ENCODE measurements at regions not wholly inside any gene's neighbourhood (a gene's known extent, or its start where the extent isn't known, plus 50 kb on each side); places are given as distances from the start of the nearest gene placed in this dataset.

GRCh38 chr16:65689726-65690125, 567.9 kb upstream of the CDH11 start:
- no peaks in the 10 kb centered on the region for H3K27me3 ChIP-seq
- 97 to 100% methylated on average over 7 to 8 of the region's 8 CpGs for WGBS, 2 donors
- ATAC-seq = no peak
- H3K4me1 ChIP-seq = no peaks in the 10 kb centered on the region
- no peaks in the 10 kb centered on the region for H3K36me3 ChIP-seq
- DNase-seq = no peak
- intact Hi-C loops (cut with DNase I) = no loop called here
- no peak overlapping the region for H3K4me3 ChIP-seq
- TF ChIP-seq CTCF (IDR thresholded peaks at IDR 0.05) = no peak
- H3K27ac ChIP-seq = no peak overlapping the region
- peaks cover 0 to 4% (median 0%) of the 10 kb centered on the region in 11 donors for H3K9me3 ChIP-seq

GRCh38 chr16:65688301-65688700, 566.4 kb upstream of the CDH11 start:
- no peak for ATAC-seq
- Histone ChIP-seq H3K9me3 (peaks cover 0 to 15% (median 6%) of the 10 kb centered on the region in 11 donors), H3K4me1 (no peaks in the 10 kb centered on the region), H3K36me3 (no peaks in the 10 kb centered on the region), H3K4me3 (no peak overlapping the region), H3K27ac (no peak overlapping the region), H3K27me3 (no peaks in the 10 kb centered on the region)
- TF ChIP-seq CTCF (IDR thresholded peaks at IDR 0.05) = no peak
- intact Hi-C loops (cut with DNase I) = no loop called here
- no peak for DNase-seq
- WGBS, 2 donors = 84 to 97% methylated on average over 1 of the region's 1 CpG

- peaks cover 0 to 14% (median 6%) of the 10 kb centered on the region in 11 donors for H3K9me3 ChIP-seq
- no peaks in the 10 kb centered on the region for H3K36me3 ChIP-seq
- H3K4me1 ChIP-seq = peaks cover 0 to 5% (median 0%) of the 10 kb centered on the region in 9 donors
- H3K27me3 ChIP-seq = no peaks in the 10 kb centered on the region
- intact Hi-C loops (cut with DNase I) = no loop called here
- H3K4me3 ChIP-seq = no peak overlapping the region
- no peak overlapping the region for H3K27ac ChIP-seq
- peak in 1 of 9 donors; percentile 15 for TF ChIP-seq CTCF (IDR thresholded peaks at IDR 0.05)
- DNase-seq (no peak), ATAC-seq (no peak)
Measured at GRCh38 chr16:65684230-65684629, 562.4 kb upstream of the CDH11 start.

GRCh38 chr16:65681406-65681805, 559.5 kb upstream of the CDH11 start:
- no peaks in the 10 kb centered on the region for H3K36me3 ChIP-seq
- H3K4me1 ChIP-seq = peaks cover 0 to 5% (median 0%) of the 10 kb centered on the region in 9 donors
- peaks cover 0 to 14% (median 6%) of the 10 kb centered on the region in 11 donors for H3K9me3 ChIP-seq
- TF ChIP-seq CTCF (IDR thresholded peaks at IDR 0.05) = no peak
- ATAC-seq (no peak), DNase-seq (peak in 1 of 2 donors; percentile 8)
- no peak overlapping the region for H3K27ac ChIP-seq
- intact Hi-C loops (cut with DNase I) = no loop called here
- H3K27me3 ChIP-seq = no peaks in the 10 kb centered on the region
- WGBS, 2 donors = 40 to 42% methylated on average over 4 of the region's 4 CpGs
- H3K4me3 ChIP-seq = no peak overlapping the region
